Upper lobe of left lung (tissue), 4 donors: ENCODE measurements at regions not wholly inside any gene's neighbourhood (a gene's known extent, or its start where the extent isn't known, plus 50 kb on each side); places are given as distances from the start of the nearest gene placed in this dataset.

Source experiments
- EP300 ChIP-seq, 4 donors: sonication (generic); formaldehyde crosslinking; IDR thresholded peaks; one replicate each; pipeline ENCODE4 v1.5.1; 2017; ENCODE audit warnings: antibody characterized with exemption in 4 of 4, control low read depth in 2 of 4
- POLR2A ChIP-seq, 4 donors: fragments of 450-650 bp; IDR thresholded peaks; one replicate each; pipeline ENCODE4 v1.5.1; 2016 to 2017; ENCODE audit warnings: antibody characterized with exemption in 4 of 4, mild to moderate bottlenecking in 2 of 4
- POLR2AphosphoS5 ChIP-seq, 2 donors: sonication (generic); formaldehyde crosslinking; IDR thresholded peaks; one replicate each; pipeline ENCODE4 v1.5.1; 2017; ENCODE audit warnings: antibody characterized with exemption in 2 of 2
- TF ChIP-seq, protein P1 (sequence below), 6 experiments: fragments of 450-650 bp in 4 of 6; fragments of 200-600 bp in 2 of 6; sonication (generic) in 2 of 6; IDR thresholded peaks; one replicate each; pipeline ENCODE4 v1.5.1; 2016 to 2019; ENCODE audit warnings: antibody characterized with exemption in 6 of 6

DNA sequence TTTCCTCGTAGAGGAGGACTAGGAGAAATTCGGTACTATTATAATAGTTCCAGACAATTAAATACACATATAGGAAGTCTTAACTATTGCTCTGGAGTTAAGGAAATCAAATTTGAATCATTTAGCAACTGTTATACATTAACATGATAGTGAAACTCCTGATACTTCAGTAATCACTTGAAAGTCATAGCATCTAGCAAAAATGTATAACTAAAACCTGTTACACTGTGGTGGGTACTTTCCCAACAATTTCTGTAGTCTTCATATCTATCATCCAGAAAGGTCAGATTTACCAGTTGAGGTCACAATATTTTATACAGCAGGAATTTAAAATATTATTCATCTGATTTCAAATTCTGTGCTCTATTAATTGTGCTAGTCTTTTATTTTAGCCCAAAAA, 669.6 kb upstream of the PCDH10 start:
- TF ChIP-seq, protein P1, sequence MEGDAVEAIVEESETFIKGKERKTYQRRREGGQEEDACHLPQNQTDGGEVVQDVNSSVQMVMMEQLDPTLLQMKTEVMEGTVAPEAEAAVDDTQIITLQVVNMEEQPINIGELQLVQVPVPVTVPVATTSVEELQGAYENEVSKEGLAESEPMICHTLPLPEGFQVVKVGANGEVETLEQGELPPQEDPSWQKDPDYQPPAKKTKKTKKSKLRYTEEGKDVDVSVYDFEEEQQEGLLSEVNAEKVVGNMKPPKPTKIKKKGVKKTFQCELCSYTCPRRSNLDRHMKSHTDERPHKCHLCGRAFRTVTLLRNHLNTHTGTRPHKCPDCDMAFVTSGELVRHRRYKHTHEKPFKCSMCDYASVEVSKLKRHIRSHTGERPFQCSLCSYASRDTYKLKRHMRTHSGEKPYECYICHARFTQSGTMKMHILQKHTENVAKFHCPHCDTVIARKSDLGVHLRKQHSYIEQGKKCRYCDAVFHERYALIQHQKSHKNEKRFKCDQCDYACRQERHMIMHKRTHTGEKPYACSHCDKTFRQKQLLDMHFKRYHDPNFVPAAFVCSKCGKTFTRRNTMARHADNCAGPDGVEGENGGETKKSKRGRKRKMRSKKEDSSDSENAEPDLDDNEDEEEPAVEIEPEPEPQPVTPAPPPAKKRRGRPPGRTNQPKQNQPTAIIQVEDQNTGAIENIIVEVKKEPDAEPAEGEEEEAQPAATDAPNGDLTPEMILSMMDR (IDR thresholded peaks at IDR 0.05): no peak
- TF ChIP-seq POLR2A (IDR thresholded peaks at IDR 0.05) (no peak), POLR2AphosphoS5 (IDR thresholded peaks at IDR 0.05) (no peak), EP300 (IDR thresholded peaks at IDR 0.05) (no peak)
